Glomerular endothelial cell (primary cell): ENCODE measurements at regions not wholly inside any gene's neighbourhood (a gene's known extent, or its start where the extent isn't known, plus 50 kb on each side); places are given as distances from the start of the nearest gene placed in this dataset.

ENCODE experiments used
- DNase-seq: peaks from one replicate; pipeline ENCODE4 v3.0.0-alpha.2; 2011; ENCODE audit warnings: low read depth, low spot score; ENCODE audit errors: extremely low read depth

GRCh38 chr18:76686737-76687231 lies 135.6 kb upstream of the ZNF236 start:
- DNase-seq, result peak; percentile 41

GRCh38 chr18:76685860-76686259 lies 136.5 kb upstream of the ZNF236 start:
- no peak for DNase-seq

GRCh38 chr18:76685402-76685801 lies 137.0 kb upstream of the ZNF236 start:
- no peak for DNase-seq

GRCh38 chr18:76684265-76684664 lies 138.1 kb upstream of the ZNF236 start:
- DNase-seq, result no peak

- DNase-seq, result no peak
Measured at GRCh38 chr18:76679945-76680344, 142.4 kb upstream of the ZNF236 start.

- DNase-seq, result no peak
Measured at GRCh38 chr18:76679259-76679658, 143.1 kb upstream of the ZNF236 start.

GRCh38 chr18:76678248-76678647 lies 144.1 kb upstream of the ZNF236 start:
- no peak for DNase-seq

GRCh38 chr18:76674596-76674995 lies 147.8 kb upstream of the ZNF236 start:
- DNase-seq, result no peak

- no peak for DNase-seq
Measured at GRCh38 chr18:76673281-76674185, 148.8 kb upstream of the ZNF236 start.

- no peak for DNase-seq
Measured at GRCh38 chr18:76672627-76673026, 149.7 kb upstream of the ZNF236 start.

- no peak for DNase-seq
Measured at GRCh38 chr18:76670564-76671288, 151.6 kb upstream of the ZNF236 start.

GRCh38 chr18:76668546-76668945 lies 153.8 kb upstream of the ZNF236 start:
- no peak for DNase-seq

GRCh38 chr18:76668119-76668518 lies 154.2 kb upstream of the ZNF236 start:
- DNase-seq, result no peak

GRCh38 chr18:76667603-76668002 lies 154.8 kb upstream of the ZNF236 start:
- no peak for DNase-seq

- DNase-seq, result no peak
Measured at GRCh38 chr18:76662626-76663025, 159.7 kb upstream of the ZNF236 start.

- DNase-seq, result no peak
Measured at GRCh38 chr18:76660571-76661192, 161.7 kb upstream of the ZNF236 start.

GRCh38 chr18:76658627-76659026 lies 163.6 kb upstream of the ZNF516 start:
- DNase-seq, result no peak

GRCh38 chr18:76657911-76658470 lies 162.9 kb upstream of the ZNF516 start:
- DNase-seq, result no peak

- DNase-seq, result no peak
Measured at GRCh38 chr18:76656925-76657827, 162.1 kb upstream of the ZNF516 start.

GRCh38 chr18:76654577-76654976 lies 159.5 kb upstream of the ZNF516 start:
- DNase-seq, result no peak
